ENCODE measurements at regions not wholly inside any gene's neighbourhood (a gene's known extent, or its start where the extent isn't known, plus 50 kb on each side); places are given as distances from the start of the nearest gene placed in this dataset.

DNA sequence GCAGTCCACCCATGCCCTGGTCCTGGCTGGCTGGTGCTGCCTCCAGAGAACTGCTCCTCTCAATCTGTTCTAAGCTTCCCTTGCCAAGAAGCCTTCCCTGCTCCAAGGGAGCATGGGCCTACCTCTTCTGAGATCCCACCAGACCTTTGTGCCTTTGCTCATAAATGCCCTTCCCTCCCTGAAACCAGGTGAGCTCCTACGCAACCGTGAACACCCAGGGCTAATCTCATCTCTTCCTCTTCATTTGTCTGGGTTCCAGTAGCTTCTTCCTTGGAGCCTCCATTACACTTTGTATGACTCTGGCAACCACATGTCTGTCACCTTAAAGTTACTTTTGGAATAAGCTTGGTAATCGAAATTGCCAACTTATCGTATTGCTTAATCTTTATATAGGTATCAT is 270.6 kb downstream of the PBX3 start:
- intact Hi-C loops (cut with DNase I) = no loop called here
- Histone ChIP-seq H3K27me3 (no peaks in the 10 kb centered on the region), H3K27ac (no peak overlapping the region), H3K36me3 (no peaks in the 10 kb centered on the region), H3K4me1 (no peaks in the 10 kb centered on the region), H3K4me3 (no peak overlapping the region), H3K9me3 (no peaks in the 10 kb centered on the region)
- TF ChIP-seq, protein P1, sequence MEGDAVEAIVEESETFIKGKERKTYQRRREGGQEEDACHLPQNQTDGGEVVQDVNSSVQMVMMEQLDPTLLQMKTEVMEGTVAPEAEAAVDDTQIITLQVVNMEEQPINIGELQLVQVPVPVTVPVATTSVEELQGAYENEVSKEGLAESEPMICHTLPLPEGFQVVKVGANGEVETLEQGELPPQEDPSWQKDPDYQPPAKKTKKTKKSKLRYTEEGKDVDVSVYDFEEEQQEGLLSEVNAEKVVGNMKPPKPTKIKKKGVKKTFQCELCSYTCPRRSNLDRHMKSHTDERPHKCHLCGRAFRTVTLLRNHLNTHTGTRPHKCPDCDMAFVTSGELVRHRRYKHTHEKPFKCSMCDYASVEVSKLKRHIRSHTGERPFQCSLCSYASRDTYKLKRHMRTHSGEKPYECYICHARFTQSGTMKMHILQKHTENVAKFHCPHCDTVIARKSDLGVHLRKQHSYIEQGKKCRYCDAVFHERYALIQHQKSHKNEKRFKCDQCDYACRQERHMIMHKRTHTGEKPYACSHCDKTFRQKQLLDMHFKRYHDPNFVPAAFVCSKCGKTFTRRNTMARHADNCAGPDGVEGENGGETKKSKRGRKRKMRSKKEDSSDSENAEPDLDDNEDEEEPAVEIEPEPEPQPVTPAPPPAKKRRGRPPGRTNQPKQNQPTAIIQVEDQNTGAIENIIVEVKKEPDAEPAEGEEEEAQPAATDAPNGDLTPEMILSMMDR (IDR thresholded peaks at IDR 0.05) = no peak
- DNase-seq (peak in 1 of 4 donors; percentile 20), ATAC-seq (no peak)

DNA sequence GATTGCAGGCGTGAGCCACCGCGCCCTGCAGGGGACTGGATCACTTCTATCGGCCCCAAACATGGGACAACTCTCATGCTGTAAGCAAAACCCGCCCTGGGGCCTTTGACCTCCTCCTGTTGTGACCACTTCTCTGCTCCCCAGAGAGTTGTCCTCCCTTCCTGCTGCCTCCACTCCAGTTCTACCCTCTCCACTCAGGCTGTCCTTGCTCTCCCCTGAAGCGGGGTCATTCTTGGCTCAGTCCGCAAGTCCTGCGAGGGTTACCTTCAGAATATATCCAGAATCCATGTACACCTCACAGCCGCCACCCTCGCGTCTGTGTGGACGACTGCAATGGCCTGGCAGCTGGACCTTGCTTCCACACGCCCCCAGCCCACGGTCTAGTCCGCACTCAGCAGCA is 273.7 kb downstream of the PBX3 start:
- DNase-seq = no peak
- H3K27ac ChIP-seq = no peak overlapping the region
- no peaks in the 10 kb centered on the region for H3K27me3 ChIP-seq
- H3K36me3 ChIP-seq = no peaks in the 10 kb centered on the region
- intact Hi-C loops (cut with DNase I) = no loop called here
- H3K4me3 ChIP-seq = no peak overlapping the region
- TF ChIP-seq, protein P1 (IDR thresholded peaks at IDR 0.05) = no peak
- H3K4me1 ChIP-seq = no peaks in the 10 kb centered on the region
- H3K9me3 ChIP-seq = no peaks in the 10 kb centered on the region
- ATAC-seq = no peak

DNA sequence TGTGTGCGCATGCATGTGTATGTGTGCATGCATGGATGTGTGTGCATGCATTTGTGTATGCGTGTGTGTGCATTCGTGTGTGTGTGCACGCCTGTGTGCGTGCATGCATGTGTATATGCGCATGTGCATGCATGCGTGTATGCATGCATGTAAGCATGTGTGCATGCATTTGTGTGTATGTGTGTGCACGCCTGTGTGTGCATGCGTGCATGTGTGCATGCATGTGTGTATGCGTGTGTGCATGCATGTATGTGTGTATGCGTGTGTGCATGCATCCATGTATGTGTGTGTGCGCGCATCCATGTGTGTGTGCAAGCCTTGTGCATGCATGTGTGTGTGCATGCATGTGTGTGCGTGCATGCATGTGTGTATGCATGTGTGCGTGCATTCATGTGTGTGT is 276.8 kb downstream of the PBX3 start:
- H3K36me3 ChIP-seq = no peaks in the 10 kb centered on the region
- H3K27me3 ChIP-seq = no peaks in the 10 kb centered on the region
- TF ChIP-seq, protein P1 (IDR thresholded peaks at IDR 0.05) = no peak
- intact Hi-C loops (cut with DNase I) = no loop called here
- H3K4me3 ChIP-seq = no peak overlapping the region
- H3K4me1 ChIP-seq = no peaks in the 10 kb centered on the region
- ATAC-seq (no peak), DNase-seq (no peak)
- H3K9me3 ChIP-seq = no peaks in the 10 kb centered on the region
- no peak overlapping the region for H3K27ac ChIP-seq

DNA sequence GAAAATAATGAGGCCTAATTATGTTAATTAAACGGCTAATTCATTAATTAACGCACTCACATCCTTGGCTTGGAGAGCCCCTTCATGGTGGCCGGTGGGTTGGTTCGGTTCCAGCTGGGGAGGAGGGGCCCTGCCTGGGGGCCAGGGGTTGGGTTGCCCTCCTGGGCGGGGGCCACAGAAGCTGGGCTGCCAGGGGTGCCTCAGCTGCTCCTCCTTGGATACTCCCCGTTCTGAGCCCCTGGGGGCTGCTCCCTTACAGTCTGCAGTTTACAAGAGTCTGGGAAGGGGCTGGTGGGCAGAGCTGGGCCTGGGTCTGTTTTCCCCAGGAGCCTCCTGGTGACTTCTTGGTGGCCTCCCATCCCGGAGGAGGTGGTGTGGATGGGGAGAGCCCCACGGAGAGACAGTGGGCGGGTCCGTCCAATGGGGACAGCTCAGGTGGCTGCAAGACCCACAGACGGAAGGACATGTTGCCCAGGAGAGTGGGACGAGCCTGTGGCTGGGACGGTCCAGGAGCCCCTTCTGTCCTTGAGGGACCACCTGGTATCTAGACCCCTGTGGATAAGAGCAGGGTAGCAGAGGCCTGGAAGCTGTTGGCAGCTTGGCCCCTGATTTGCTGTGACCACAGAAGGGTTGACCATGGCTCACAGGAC is 277.5 kb downstream of the PBX3 start:
- Histone ChIP-seq H3K4me1 (no peaks in the 10 kb centered on the region), H3K4me3 (no peak overlapping the region), H3K27me3 (no peaks in the 10 kb centered on the region), H3K9me3 (no peaks in the 10 kb centered on the region), H3K27ac (no peak overlapping the region), H3K36me3 (no peaks in the 10 kb centered on the region)
- TF ChIP-seq, protein P1 (IDR thresholded peaks at IDR 0.05) = no peak
- intact Hi-C loops (cut with DNase I) = no loop called here
- DNase-seq (no peak), ATAC-seq (no peak)

DNA sequence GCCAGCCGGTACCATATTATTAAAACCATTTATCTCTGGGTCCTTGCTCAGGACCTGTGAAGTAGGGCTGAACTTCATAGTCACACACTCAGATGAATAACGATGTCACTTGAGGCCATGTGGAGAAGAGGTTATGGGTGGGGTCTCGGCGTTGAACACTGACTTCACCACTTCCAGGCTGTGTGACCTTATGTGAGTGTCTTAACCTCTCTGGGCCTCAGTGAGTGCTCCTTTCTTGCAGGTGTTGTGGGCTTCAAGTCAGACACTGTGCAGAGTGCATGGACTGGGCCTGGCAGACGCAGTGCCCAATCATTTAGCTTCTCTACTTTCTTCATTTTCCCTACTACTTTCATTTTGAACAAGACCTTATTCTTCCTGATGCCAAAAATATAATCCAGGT is 278.8 kb downstream of the PBX3 start:
- H3K9me3 ChIP-seq = no peaks in the 10 kb centered on the region
- no peak overlapping the region for H3K27ac ChIP-seq
- ATAC-seq (no peak), DNase-seq (no peak)
- H3K36me3 ChIP-seq = no peaks in the 10 kb centered on the region
- no peak overlapping the region for H3K4me3 ChIP-seq
- H3K27me3 ChIP-seq = peaks cover 0 to 10% of the 10 kb centered on the region in 2 donors
- no peaks in the 10 kb centered on the region for H3K4me1 ChIP-seq
- TF ChIP-seq, protein P1 (IDR thresholded peaks at IDR 0.05) = no peak
- intact Hi-C loops (cut with DNase I) = no loop called here

Measured in left lung (tissue), 4 donors.